ENCODE measurements at regions not wholly inside any gene's neighbourhood (a gene's known extent, or its start where the extent isn't known, plus 50 kb on each side); places are given as distances from the start of the nearest gene placed in this dataset.

DNA sequence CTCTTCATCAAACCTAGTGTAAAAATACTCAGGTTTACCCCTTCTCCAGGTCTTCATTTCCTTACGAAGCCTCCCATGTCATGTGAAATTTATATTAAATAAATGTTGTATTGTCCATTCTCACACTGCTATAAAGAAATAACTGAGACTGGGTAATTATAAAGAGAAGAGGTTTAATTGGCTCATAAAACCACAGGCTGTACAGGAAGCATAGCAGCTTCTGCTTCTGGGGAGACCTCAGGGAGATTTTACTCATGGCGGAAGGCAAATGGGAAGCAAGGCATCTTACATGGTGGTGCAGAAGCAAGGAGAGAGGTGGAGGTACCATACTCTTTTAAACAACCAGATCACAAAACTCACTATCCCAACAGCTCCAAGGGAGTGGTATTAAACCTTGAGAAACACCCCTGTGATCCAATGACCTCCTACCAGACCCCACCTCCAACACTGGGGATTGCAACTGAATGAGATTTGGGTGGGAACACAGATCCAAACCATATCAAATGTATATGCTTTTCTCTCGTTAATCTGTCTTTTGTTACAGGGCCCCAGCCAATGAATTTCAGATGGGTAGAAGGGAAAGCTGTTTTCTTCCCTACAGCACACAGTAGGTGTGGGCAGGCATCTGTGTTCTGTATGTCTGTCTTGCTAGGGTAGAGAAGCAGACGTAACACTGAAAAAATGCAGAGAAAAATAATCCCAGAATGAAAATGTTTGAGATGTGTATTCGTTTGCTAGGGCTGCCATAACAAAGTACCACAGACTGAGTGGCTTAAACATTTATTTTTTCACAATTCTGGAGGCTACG, 88.0 kb upstream of the BTN3A2 start:
- TF ChIP-seq CTCF (IDR thresholded peaks at IDR 0.05; ENCODE audit: borderline replicate concordance, extremely low read depth, low read length, poor library complexity, severe bottlenecking) (no peak), EZH2 (IDR thresholded peaks at IDR 0.05; ENCODE audit: borderline replicate concordance, low read depth, low read length, severe bottlenecking) (no peak)
